CD4-positive, CD25-positive, alpha-beta regulatory T cell (primary cell): ENCODE measurements at regions not wholly inside any gene's neighbourhood (a gene's known extent, or its start where the extent isn't known, plus 50 kb on each side); places are given as distances from the start of the nearest gene placed in this dataset.

ENCODE experiments used
- ATAC-seq, 2 donors: fragments of 150-1000 bp; cut with Tn5 transposase; one replicate each; pipeline ENCODE4 v1.10.0; 2021; ENCODE audit warnings: low read depth in 2 of 2, moderate number of reproducible peaks in 2 of 2, moderate library complexity in 1 of 2
- DNase-seq, 3 donors: peaks; one replicate each; pipeline versions ENCODE4 v3.0.0 to v3.0.0-alpha.2; 2012 to 2022; ENCODE audit warnings: mixed read lengths in 1 of 3
- H3K27ac ChIP-seq: one replicate; pipeline ENCODE4 v1.7.0; 2013; ENCODE audit warnings: mild to moderate bottlenecking, low read length; ENCODE audit not compliant: insufficient read depth, poor library complexity, severe bottlenecking
- H3K27me3 ChIP-seq: one replicate; pipeline ENCODE4 v1.7.0; 2013; ENCODE audit warnings: low read length; ENCODE audit not compliant: control insufficient read depth, insufficient read depth
- H3K36me3 ChIP-seq: one replicate; pipeline ENCODE4 v1.7.0; 2013; ENCODE audit warnings: mild to moderate bottlenecking, low read length, moderate library complexity; ENCODE audit not compliant: control insufficient read depth, insufficient read depth
- H3K4me1 ChIP-seq: 2 replicates; pipeline ENCODE4 v1.7.0; 2013; ENCODE audit warnings: mild to moderate bottlenecking, low read length; ENCODE audit not compliant: insufficient read depth, control insufficient read depth, poor library complexity, severe bottlenecking
- H3K4me3 ChIP-seq: one replicate; pipeline ENCODE4 v1.7.0; 2013; ENCODE audit warnings: low read depth, mild to moderate bottlenecking, low read length, moderate library complexity
- H3K9me3 ChIP-seq, 2 experiments: 1 replicate in 1 of 2; 2 replicates in 1 of 2; pipeline ENCODE4 v1.7.0; 2013; ENCODE audit warnings: low read length in 2 of 2, mild to moderate bottlenecking in 1 of 2, moderate library complexity in 1 of 2; ENCODE audit not compliant: control insufficient read depth in 2 of 2
- H3K27ac Mint-ChIP-seq, 3 donors: one replicate each; pipeline ENCODE4 v1.8.0; 2020 to 2022; ENCODE audit warnings: mild to moderate bottlenecking in 3 of 3, mixed read lengths in 3 of 3, moderate library complexity in 2 of 3
- H3K27me3 Mint-ChIP-seq: one replicate; pipeline ENCODE4 v1.8.0; 2022; ENCODE audit warnings: mild to moderate bottlenecking, mixed read lengths
- H3K36me3 Mint-ChIP-seq: one replicate; pipeline ENCODE4 v1.8.0; 2020; ENCODE audit warnings: mixed read lengths
- H3K4me1 Mint-ChIP-seq, 4 donors: one replicate each; pipeline ENCODE4 v1.8.0; 2020 to 2022; ENCODE audit warnings: mixed read lengths in 4 of 4, mild to moderate bottlenecking in 1 of 4
- H3K4me3 Mint-ChIP-seq, 4 donors: one replicate each; pipeline ENCODE4 v1.8.0; 2020 to 2022; ENCODE audit warnings: mild to moderate bottlenecking in 4 of 4, mixed read lengths in 4 of 4, moderate library complexity in 3 of 4
- H3K9me3 Mint-ChIP-seq, 7 donors: one replicate each; pipeline ENCODE4 v1.8.0; 2020 to 2022; ENCODE audit warnings: mixed read lengths in 7 of 7, mild to moderate bottlenecking in 3 of 7, moderate library complexity in 2 of 7

- H3K36me3 ChIP-seq = no peaks in the 10 kb centered on the region
- Mint-ChIP-seq H3K36me3 (no peaks in the 10 kb centered on the region), H3K4me1 (no peaks in the 10 kb centered on the region), H3K27ac (no peak overlapping the region), H3K9me3 (peaks cover 0 to 22% (median 19%) of the 10 kb centered on the region in 7 donors), H3K4me3 (no peak overlapping the region), H3K27me3 (no peaks in the 10 kb centered on the region)
- no peak for ATAC-seq
- no peak for DNase-seq
- H3K27ac ChIP-seq = no peak overlapping the region
- H3K4me3 ChIP-seq = no peak overlapping the region
- H3K9me3 ChIP-seq = peaks cover 4 to 24% of the 10 kb centered on the region in 2 experiments
- H3K27me3 ChIP-seq = no peaks in the 10 kb centered on the region
- H3K4me1 ChIP-seq = no peaks in the 10 kb centered on the region
Observed at GRCh38 chr2:21539685-21540084, 415.9 kb downstream of the TDRD15 start.

GRCh38 chr2:21543630-21544029 is 419.9 kb downstream of the TDRD15 start:
- peaks cover 0 to 9% (median 5%) of the 10 kb centered on the region in 7 donors for H3K9me3 Mint-ChIP-seq
- H3K36me3 Mint-ChIP-seq = no peaks in the 10 kb centered on the region
- Histone ChIP-seq H3K27ac (no peak overlapping the region), H3K9me3 (no peaks in the 10 kb centered on the region), H3K4me1 (no peaks in the 10 kb centered on the region), H3K4me3 (no peak overlapping the region), H3K27me3 (no peaks in the 10 kb centered on the region), H3K36me3 (no peaks in the 10 kb centered on the region)
- ATAC-seq (no peak), DNase-seq (no peak)
- H3K27ac Mint-ChIP-seq = no peak overlapping the region
- no peak overlapping the region for H3K4me3 Mint-ChIP-seq
- no peaks in the 10 kb centered on the region for H3K4me1 Mint-ChIP-seq
- H3K27me3 Mint-ChIP-seq = no peaks in the 10 kb centered on the region

GRCh38 chr2:21544392-21544791 is 420.6 kb downstream of the TDRD15 start:
- no peaks in the 10 kb centered on the region for H3K27me3 ChIP-seq
- H3K9me3 ChIP-seq = no peaks in the 10 kb centered on the region
- H3K9me3 Mint-ChIP-seq = peaks cover 0 to 9% (median 5%) of the 10 kb centered on the region in 7 donors
- no peaks in the 10 kb centered on the region for H3K4me1 Mint-ChIP-seq
- H3K27me3 Mint-ChIP-seq = no peaks in the 10 kb centered on the region
- H3K4me3 ChIP-seq = no peak overlapping the region
- no peak overlapping the region for H3K4me3 Mint-ChIP-seq
- no peaks in the 10 kb centered on the region for H3K36me3 ChIP-seq
- H3K27ac ChIP-seq = no peak overlapping the region
- H3K27ac Mint-ChIP-seq = no peak overlapping the region
- DNase-seq (no peak), ATAC-seq (no peak)
- H3K36me3 Mint-ChIP-seq = no peaks in the 10 kb centered on the region
- H3K4me1 ChIP-seq = no peaks in the 10 kb centered on the region

- Mint-ChIP-seq H3K4me1 (no peaks in the 10 kb centered on the region), H3K9me3 (peaks cover 1 to 33% (median 7%) of the 10 kb centered on the region in 7 donors), H3K27me3 (no peaks in the 10 kb centered on the region), H3K4me3 (no peak overlapping the region), H3K27ac (no peak overlapping the region), H3K36me3 (no peaks in the 10 kb centered on the region)
- ATAC-seq (no peak), DNase-seq (no peak)
- Histone ChIP-seq H3K9me3 (no peaks in the 10 kb centered on the region), H3K27me3 (no peaks in the 10 kb centered on the region), H3K4me1 (no peaks in the 10 kb centered on the region), H3K27ac (no peak overlapping the region), H3K36me3 (no peaks in the 10 kb centered on the region), H3K4me3 (no peak overlapping the region)
Observed at GRCh38 chr2:21552981-21553380, 429.2 kb downstream of the TDRD15 start.

GRCh38 chr2:21559351-21559750 is 435.6 kb downstream of the TDRD15 start:
- Histone ChIP-seq H3K4me3 (no peak overlapping the region), H3K27me3 (no peaks in the 10 kb centered on the region), H3K27ac (no peak overlapping the region), H3K4me1 (no peaks in the 10 kb centered on the region), H3K9me3 (no peaks in the 10 kb centered on the region), H3K36me3 (no peaks in the 10 kb centered on the region)
- Mint-ChIP-seq H3K4me3 (no peak overlapping the region), H3K36me3 (no peaks in the 10 kb centered on the region), H3K27me3 (no peaks in the 10 kb centered on the region), H3K4me1 (no peaks in the 10 kb centered on the region), H3K9me3 (peaks cover 1 to 28% (median 7%) of the 10 kb centered on the region in 7 donors), H3K27ac (no peak overlapping the region)
- DNase-seq (no peak), ATAC-seq (no peak)

GRCh38 chr2:21561965-21562364 is 438.2 kb downstream of the TDRD15 start:
- ATAC-seq = no peak
- Mint-ChIP-seq H3K27ac (no peak overlapping the region), H3K27me3 (no peaks in the 10 kb centered on the region), H3K4me1 (no peaks in the 10 kb centered on the region), H3K4me3 (no peak overlapping the region), H3K9me3 (peaks cover 3 to 19% (median 4%) of the 10 kb centered on the region in 7 donors), H3K36me3 (no peaks in the 10 kb centered on the region)
- no peaks in the 10 kb centered on the region for H3K9me3 ChIP-seq
- no peak overlapping the region for H3K27ac ChIP-seq
- no peak overlapping the region for H3K4me3 ChIP-seq
- no peaks in the 10 kb centered on the region for H3K27me3 ChIP-seq
- DNase-seq = no peak
- H3K4me1 ChIP-seq = no peaks in the 10 kb centered on the region
- no peaks in the 10 kb centered on the region for H3K36me3 ChIP-seq

- Mint-ChIP-seq H3K36me3 (no peaks in the 10 kb centered on the region), H3K27ac (no peak overlapping the region), H3K27me3 (no peaks in the 10 kb centered on the region), H3K9me3 (peaks cover 0 to 31% (median 4%) of the 10 kb centered on the region in 7 donors), H3K4me1 (no peaks in the 10 kb centered on the region), H3K4me3 (no peak overlapping the region)
- H3K27ac ChIP-seq = no peak overlapping the region
- H3K9me3 ChIP-seq = no peaks in the 10 kb centered on the region
- no peaks in the 10 kb centered on the region for H3K27me3 ChIP-seq
- DNase-seq = no peak
- no peaks in the 10 kb centered on the region for H3K4me1 ChIP-seq
- H3K4me3 ChIP-seq = no peak overlapping the region
- ATAC-seq = no peak
- H3K36me3 ChIP-seq = no peaks in the 10 kb centered on the region
Observed at GRCh38 chr2:21567395-21567794, 443.6 kb downstream of the TDRD15 start.

- Mint-ChIP-seq H3K27ac (no peak overlapping the region), H3K9me3 (peaks cover 0 to 29% (median 11%) of the 10 kb centered on the region in 7 donors), H3K4me1 (no peaks in the 10 kb centered on the region), H3K4me3 (no peak overlapping the region), H3K36me3 (no peaks in the 10 kb centered on the region), H3K27me3 (no peaks in the 10 kb centered on the region)
- no peak overlapping the region for H3K4me3 ChIP-seq
- H3K4me1 ChIP-seq = no peaks in the 10 kb centered on the region
- ATAC-seq (no peak), DNase-seq (no peak)
- no peaks in the 10 kb centered on the region for H3K27me3 ChIP-seq
- no peak overlapping the region for H3K27ac ChIP-seq
- H3K36me3 ChIP-seq = no peaks in the 10 kb centered on the region
- H3K9me3 ChIP-seq = no peaks in the 10 kb centered on the region
Observed at GRCh38 chr2:21571686-21572085, 447.9 kb downstream of the TDRD15 start.
